Spleen (tissue), 11 donors: ENCODE measurements at regions not wholly inside any gene's neighbourhood (a gene's known extent, or its start where the extent isn't known, plus 50 kb on each side); places are given as distances from the start of the nearest gene placed in this dataset.

Source experiments
- DNase-seq: peaks from one replicate; pipeline ENCODE4 v3.0.0-alpha.2; 2020
- H3K27ac ChIP-seq, 8 donors: fragments of 200-600 bp; sonication (generic) in 7 of 8; 1 replicate in 4 of 8; 2 replicates in 4 of 8; pipeline versions ENCODE4 v1.5.0 to v1.8.0; 2016 to 2021; ENCODE audit warnings: inconsistent platforms in 4 of 8, mild to moderate bottlenecking in 4 of 8, moderate library complexity in 1 of 8
- H3K27me3 ChIP-seq, 7 donors: fragments of 200-600 bp; sonication (generic) in 6 of 7; replicated peaks in 1 of 7; 1 replicate in 4 of 7; 2 replicates in 3 of 7; pipeline versions ENCODE4 v1.5.0 to v1.8.0; 2016 to 2021; ENCODE audit warnings: inconsistent platforms in 3 of 7, mild to moderate bottlenecking in 1 of 7
- H3K36me3 ChIP-seq, 6 donors: fragments of 200-600 bp; sonication (generic) in 5 of 6; 1 replicate in 4 of 6; 2 replicates in 2 of 6; pipeline versions ENCODE4 v1.5.0 to v1.8.0; 2016 to 2021; ENCODE audit warnings: inconsistent platforms in 2 of 6
- H3K4me1 ChIP-seq, 6 donors: fragments of 200-600 bp; sonication (generic) in 5 of 6; 1 replicate in 3 of 6; 2 replicates in 3 of 6; pipeline versions ENCODE4 v1.5.0 to v1.8.0; 2016 to 2021; ENCODE audit warnings: inconsistent platforms in 3 of 6
- H3K4me3 ChIP-seq, 8 donors: fragments of 200-600 bp; sonication (generic) in 7 of 8; 1 replicate in 4 of 8; 2 replicates in 4 of 8; pipeline versions ENCODE4 v1.5.0 to v1.8.0; 2016 to 2021; ENCODE audit warnings: inconsistent platforms in 4 of 8, mild to moderate bottlenecking in 4 of 8, moderate library complexity in 2 of 8
- H3K9me3 ChIP-seq, 8 donors: fragments of 200-600 bp; sonication (generic) in 7 of 8; 1 replicate in 4 of 8; 2 replicates in 4 of 8; pipeline versions ENCODE4 v1.5.0 to v1.8.0; 2016 to 2021; ENCODE audit warnings: inconsistent platforms in 4 of 8
- CTCF ChIP-seq, 11 experiments: fragments of 200-600 bp in 7 of 11; fragments of 450-650 bp in 4 of 11; sonication (generic) in 4 of 11; IDR thresholded peaks in 8 of 11; conservative IDR thresholded peaks in 3 of 11; 1 replicate in 7 of 11; 2 replicates in 4 of 11; pipeline versions ENCODE4 v1.4.0 to v1.8.0; 2016 to 2021; ENCODE audit warnings: antibody characterized with exemption in 11 of 11, inconsistent platforms in 4 of 11, mild to moderate bottlenecking in 1 of 11
- POLR2A ChIP-seq, 3 donors: fragments of 450-650 bp; IDR thresholded peaks; one replicate each; pipeline ENCODE4 v1.5.1; 2017; ENCODE audit warnings: antibody characterized with exemption in 3 of 3, mild to moderate bottlenecking in 1 of 3
- POLR2AphosphoS5 ChIP-seq, 3 donors: sonication (generic); formaldehyde crosslinking; IDR thresholded peaks; one replicate each; pipeline ENCODE4 v1.5.1; 2017; ENCODE audit warnings: antibody characterized with exemption in 3 of 3
- WGBS, 5 donors: extraction: QIAGEN DNeasy Blood & Tissue Kit in 3 of 5; methylation state at CpG; one replicate each; pipeline versions ENCODE4 v1.1.5 to v1.1.7; 2013 to 2018; 5-methylcytosine and 5-hydroxymethylcytosine counted together
- intact Hi-C: fragments of 100-400 bp; cut with DNase I; formaldehyde crosslinking; loops from one replicate; pipeline ENCODE4 v1.15.0; 2023; ENCODE audit warnings: low total_unique reads
- donor health status: healthy with polysubstance abuse.
- donor health status: DM: no; HTN: no; CAD: no; lungs with moderate emphysema.
- donor health status: DM: no; HTN: no; CAD: no.
- donor health status: Bipolar disorder and iron deficiency.
- donor health status: healthy.
- donor health status: DM: no; HTN: no; CAD: no.
- donor health status: DM: yes; HTN: yes; CAD: no.

- Histone ChIP-seq H3K27me3 (no peaks in the 10 kb centered on the region), H3K4me3 (no peak overlapping the region), H3K27ac (no peak overlapping the region), H3K4me1 (no peaks in the 10 kb centered on the region), H3K9me3 (peaks cover 0 to 4% (median 0%) of the 10 kb centered on the region in 8 donors), H3K36me3 (no peaks in the 10 kb centered on the region)
- intact Hi-C loops = no loop called here
- no peak for TF ChIP-seq POLR2AphosphoS5 (IDR thresholded peaks at IDR 0.05)
- no peak for TF ChIP-seq POLR2A (IDR thresholded peaks at IDR 0.05)
- no peak for TF ChIP-seq CTCF (IDR thresholded peaks at IDR 0.05 in 8 of 11, conservative IDR thresholded peaks at IDR 0.05 in 3 of 11)
- DNase-seq = no peak
- WGBS, 5 donors = 63 to 78% (median 73%) methylated on average over 2 of the region's 2 CpGs
These were observed 182.7 kb upstream of the LDB2 start for GRCh38 chr4:17081179-17081578.

GRCh38 chr4:17077105-17077504, 178.7 kb upstream of the LDB2 start:
- intact Hi-C loops = no loop called here
- no peaks in the 10 kb centered on the region for H3K27me3 ChIP-seq
- H3K9me3 ChIP-seq = no peaks in the 10 kb centered on the region
- H3K27ac ChIP-seq = no peak overlapping the region
- no peaks in the 10 kb centered on the region for H3K36me3 ChIP-seq
- WGBS, 5 donors = 93 to 97% (median 95%) methylated on average over 5 of the region's 5 CpGs
- TF ChIP-seq POLR2A (IDR thresholded peaks at IDR 0.05) = no peak
- no peak for TF ChIP-seq CTCF (IDR thresholded peaks at IDR 0.05 in 8 of 11, conservative IDR thresholded peaks at IDR 0.05 in 3 of 11)
- no peak for TF ChIP-seq POLR2AphosphoS5 (IDR thresholded peaks at IDR 0.05)
- H3K4me3 ChIP-seq = no peak overlapping the region
- DNase-seq = no peak
- H3K4me1 ChIP-seq = no peaks in the 10 kb centered on the region

- intact Hi-C loops = no loop called here
- 60 to 72% (median 64%) methylated on average over 3 of the region's 3 CpGs for WGBS, 5 donors
- H3K4me1 ChIP-seq = no peaks in the 10 kb centered on the region
- TF ChIP-seq CTCF (IDR thresholded peaks at IDR 0.05 in 8 of 11, conservative IDR thresholded peaks at IDR 0.05 in 3 of 11) (no peak), POLR2AphosphoS5 (IDR thresholded peaks at IDR 0.05) (no peak), POLR2A (IDR thresholded peaks at IDR 0.05) (no peak)
- no peak for DNase-seq
- no peaks in the 10 kb centered on the region for H3K36me3 ChIP-seq
- peaks cover 0 to 6% (median 0%) of the 10 kb centered on the region in 8 donors for H3K9me3 ChIP-seq
- no peaks in the 10 kb centered on the region for H3K27me3 ChIP-seq
- no peak overlapping the region for H3K4me3 ChIP-seq
- H3K27ac ChIP-seq = no peak overlapping the region
These were observed 174.0 kb upstream of the LDB2 start for GRCh38 chr4:17072483-17072882.

GRCh38 chr4:17068891-17069290, 170.4 kb upstream of the LDB2 start:
- 65 to 80% (median 76%) methylated on average over 4 of the region's 4 CpGs for WGBS, 5 donors
- no peaks in the 10 kb centered on the region for H3K36me3 ChIP-seq
- intact Hi-C loops = no loop called here
- no peak for DNase-seq
- H3K4me1 ChIP-seq = no peaks in the 10 kb centered on the region
- peaks cover 0 to 6% (median 0%) of the 10 kb centered on the region in 8 donors for H3K9me3 ChIP-seq
- H3K27ac ChIP-seq = no peak overlapping the region
- TF ChIP-seq POLR2A (IDR thresholded peaks at IDR 0.05) = no peak
- no peak for TF ChIP-seq CTCF (IDR thresholded peaks at IDR 0.05 in 8 of 11, conservative IDR thresholded peaks at IDR 0.05 in 3 of 11)
- no peak for TF ChIP-seq POLR2AphosphoS5 (IDR thresholded peaks at IDR 0.05)
- no peak overlapping the region for H3K4me3 ChIP-seq
- no peaks in the 10 kb centered on the region for H3K27me3 ChIP-seq
